Muscle of arm (tissue), 1 donor: ENCODE measurements at regions not wholly inside any gene's neighbourhood (a gene's known extent, or its start where the extent isn't known, plus 50 kb on each side); places are given as distances from the start of the nearest gene placed in this dataset.
A peak's percentile ranks its signal among the peaks of the same experiment; 100 is the strongest.
"Not testable (repeated sequence)": the region's sequence is repeated elsewhere in the genome, so short reads cannot be mapped to it uniquely, and the experiment has no call there.

ENCODE experiments used
- DNase-seq: peaks from one replicate; pipeline ENCODE4 v3.0.0-alpha.2; 2013

GRCh38 chr1:87398641-87399040, 70.0 kb downstream of the LMO4 start:
- no peak for DNase-seq

DNA sequence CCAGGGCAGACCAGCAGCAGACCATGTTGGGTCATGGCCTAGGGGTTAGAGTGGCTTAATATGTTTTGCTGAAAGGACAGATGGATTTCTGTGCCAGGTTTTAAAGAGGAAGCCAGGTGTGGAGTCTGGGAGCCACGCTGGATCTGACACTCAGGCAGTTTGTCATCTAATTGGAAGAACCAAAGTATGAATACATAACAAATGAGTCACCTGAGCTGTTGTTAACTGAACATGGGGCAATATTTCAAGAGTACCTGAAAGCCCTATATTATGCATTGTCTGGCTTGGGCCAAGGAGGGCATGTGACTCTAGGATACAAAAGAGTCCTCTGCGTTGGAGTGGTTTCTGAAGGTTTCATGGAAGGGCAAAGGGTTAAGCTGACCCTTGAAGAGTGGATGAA, 70.6 kb downstream of the LMO4 start:
- no peak for DNase-seq

DNA sequence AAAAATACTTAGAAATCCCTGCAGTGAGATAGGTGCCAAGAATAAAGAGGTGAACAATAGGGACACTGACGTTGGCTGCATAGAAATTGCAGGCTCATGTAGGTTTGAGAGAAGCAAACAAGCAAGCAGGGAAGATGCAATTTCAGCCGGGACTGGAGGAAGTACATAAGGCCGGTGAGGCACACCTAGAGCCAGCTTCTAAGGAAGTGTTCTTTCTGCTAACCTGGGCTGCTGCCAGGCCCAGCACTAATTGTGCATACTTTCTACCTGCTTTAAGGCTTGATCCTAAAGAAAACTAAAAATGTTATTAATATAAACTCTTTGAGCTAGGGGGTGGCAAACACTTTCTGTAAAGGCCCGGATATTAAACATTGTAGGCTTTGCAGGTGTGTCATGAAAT, 71.0 kb downstream of the LMO4 start:
- no peak for DNase-seq

GRCh38 chr1:87400813-87401212, 72.1 kb downstream of the LMO4 start:
- DNase-seq: no peak

DNA sequence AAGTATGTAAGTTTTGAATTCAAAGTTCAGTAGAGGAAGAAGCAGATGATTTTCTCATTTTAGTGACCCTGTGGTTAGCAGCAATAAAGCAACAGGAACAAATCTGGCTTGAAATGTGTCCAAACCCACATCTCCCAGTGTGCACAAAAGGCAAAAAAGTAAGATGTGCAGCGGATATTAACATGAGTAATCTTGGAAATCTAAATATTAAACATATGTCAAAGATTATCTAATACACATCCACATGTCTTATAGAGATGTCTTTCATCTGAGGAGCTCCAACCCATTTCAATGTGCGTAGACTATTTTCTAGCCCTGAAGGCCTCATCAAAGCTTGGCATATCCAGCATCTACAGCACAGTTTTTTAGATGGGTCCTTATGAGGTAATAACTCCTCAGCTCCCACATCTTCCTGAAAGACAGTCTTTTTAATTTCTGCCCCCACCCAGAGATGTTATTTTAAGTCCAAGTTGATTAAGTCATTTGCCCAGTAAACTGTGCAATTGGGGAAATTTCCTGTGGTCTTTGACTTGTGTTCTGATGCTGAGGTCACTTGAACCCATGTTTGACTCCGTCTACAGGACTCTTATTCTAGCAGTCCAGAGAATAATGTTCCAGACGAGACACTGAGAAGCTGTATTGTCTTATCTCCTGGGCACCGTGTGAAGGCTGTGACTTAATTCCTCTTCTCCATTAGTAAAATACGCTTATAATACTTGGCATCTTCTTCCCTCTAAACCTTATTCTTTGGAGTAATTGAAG, 73.7 kb downstream of the LMO4 start:
- peak; percentile 85 for DNase-seq

DNA sequence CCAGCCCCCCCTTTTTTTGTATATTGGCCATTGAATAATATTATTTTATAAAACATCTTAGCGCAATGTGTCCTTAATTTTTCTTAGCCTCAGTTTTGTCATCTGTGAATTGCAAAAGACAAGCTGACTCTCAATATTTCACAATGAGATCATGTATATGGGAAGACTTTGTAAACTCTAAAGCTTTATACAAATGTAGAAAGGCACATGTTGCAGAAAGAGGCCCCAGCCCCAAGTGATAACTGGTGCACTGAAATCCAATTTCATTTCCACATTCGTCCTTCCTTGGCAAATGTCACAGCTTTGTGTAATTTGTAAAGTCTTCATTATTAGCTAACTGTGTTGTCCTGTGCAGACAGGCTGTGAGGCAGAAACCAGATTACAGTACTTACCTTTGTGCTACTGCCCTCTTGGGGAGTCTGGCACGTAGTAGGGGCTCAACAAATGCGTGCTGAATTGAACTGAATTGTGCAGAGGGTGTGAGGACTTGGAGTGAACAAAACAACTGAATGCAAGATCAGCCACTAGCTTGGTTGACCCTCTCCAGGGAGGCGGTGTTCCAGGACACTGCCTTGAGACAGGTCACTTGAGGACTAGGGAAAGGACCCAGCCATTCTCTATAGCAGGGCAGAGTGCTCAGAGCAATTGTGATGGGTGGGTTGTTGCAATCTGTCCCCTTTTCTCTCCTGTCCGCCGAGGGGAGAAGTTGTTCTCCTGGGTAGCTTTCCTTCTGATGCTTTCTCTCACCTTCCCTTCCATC, 74.6 kb downstream of the LMO4 start:
- peak; percentile 28 for DNase-seq

- DNase-seq: no peak
Measured at GRCh38 chr1:87404296-87404695, 75.6 kb downstream of the LMO4 start.

GRCh38 chr1:87408665-87409248, 80.1 kb downstream of the LMO4 start:
- no peak for DNase-seq

GRCh38 chr1:87410776-87411480, 82.2 kb downstream of the LMO4 start:
- peak; percentile 25 for DNase-seq

DNA sequence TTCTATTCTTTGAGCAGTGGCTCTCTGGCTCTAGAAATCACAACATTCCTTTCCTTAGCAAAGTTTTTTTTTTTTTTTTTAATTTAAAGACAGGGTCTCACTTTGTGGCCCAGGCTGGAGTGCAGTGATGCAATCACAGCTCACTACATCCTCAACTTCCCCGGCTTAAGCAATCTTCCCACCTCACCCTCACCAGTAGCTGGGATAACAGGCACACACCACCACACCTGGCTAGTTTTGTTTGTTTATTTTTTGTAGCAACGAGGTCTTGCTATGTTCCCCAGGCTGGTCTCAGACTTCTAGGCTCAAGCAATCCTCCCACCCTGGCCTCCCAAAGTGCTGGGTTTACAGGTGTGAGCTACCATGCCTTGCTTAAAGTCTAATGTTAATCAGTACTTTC, 85.2 kb downstream of the LMO4 start:
- DNase-seq: not testable (repeated sequence)

DNA sequence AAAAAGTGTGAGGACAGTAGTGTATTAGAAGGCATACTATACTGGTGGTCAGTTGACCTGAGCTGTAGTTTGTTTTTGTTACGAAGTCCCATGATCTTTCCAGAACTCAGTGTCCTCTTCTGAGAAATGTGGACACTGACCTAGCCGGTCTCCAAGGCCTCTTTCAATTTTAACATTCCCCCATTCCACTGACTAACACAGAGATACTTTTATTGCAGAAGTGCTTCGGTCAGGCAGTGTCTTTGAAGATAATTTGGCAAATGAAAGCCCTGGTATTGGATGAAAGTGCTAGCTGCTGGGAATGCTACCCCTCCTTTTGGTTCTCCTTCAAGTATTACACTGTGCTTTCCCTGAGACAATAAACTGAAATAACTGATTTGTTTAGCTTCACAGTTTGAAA, 89.4 kb downstream of the LMO4 start:
- DNase-seq: no peak

- no peak for DNase-seq
Measured at GRCh38 chr1:87421809-87422208, 93.1 kb downstream of the LMO4 start.

DNA sequence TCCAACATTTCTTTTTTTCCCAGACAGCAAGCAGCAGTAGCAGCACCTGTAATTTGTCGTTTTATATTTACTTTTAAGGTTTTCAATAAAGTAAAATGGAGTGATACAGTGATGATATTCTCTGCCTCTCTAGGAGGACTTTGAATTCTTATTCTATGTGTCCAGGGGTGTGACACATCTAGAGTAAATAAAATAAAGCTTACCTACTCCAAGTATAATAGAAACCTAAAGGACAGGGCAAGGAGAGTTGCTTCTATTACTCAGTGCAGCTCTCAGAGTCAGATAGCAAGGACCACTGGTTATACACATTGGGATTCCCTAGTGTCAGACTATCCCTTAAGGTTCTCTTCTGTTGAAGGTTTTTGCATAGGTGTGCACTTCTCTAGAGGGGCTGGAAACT, 95.9 kb downstream of the LMO4 start:
- DNase-seq: no peak

DNA sequence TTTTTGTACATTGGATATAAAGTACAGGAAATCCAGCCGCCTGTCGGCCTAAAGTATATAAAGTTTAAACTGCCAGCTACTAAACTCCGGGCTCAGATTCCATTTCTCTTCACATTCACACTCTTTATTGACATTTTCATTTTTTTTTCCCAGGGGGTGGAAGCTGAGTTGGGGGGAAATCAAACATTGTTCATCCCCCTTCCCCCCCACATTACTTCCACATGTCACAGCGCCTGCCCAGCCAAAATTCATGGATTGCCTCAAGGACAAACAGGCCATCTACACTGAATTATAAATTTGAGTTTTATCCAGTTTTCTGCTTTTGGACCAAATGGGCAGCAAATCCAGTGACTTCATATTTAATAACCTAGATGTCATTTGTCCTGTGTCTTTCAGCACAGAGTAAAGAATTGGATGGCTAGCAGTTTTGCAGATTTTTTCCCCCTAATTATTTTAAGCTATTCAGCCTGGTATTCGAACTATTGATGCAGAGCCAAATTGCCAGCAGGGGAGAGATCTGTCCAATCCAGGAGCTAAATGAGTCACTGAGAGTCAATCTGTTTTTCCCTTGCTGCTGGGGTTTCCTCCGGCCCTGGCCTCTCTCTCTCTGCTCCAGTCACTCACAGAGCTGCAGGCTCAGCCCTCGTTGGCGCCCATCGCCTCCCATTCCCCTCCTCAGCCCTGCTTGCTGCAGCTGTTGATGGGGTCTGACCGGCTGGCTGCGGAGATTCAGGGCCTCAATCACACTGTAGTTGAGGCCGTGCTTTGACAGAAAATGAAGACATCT, 98.0 kb downstream of the LMO4 start:
- peak; percentile 51 for DNase-seq

DNA sequence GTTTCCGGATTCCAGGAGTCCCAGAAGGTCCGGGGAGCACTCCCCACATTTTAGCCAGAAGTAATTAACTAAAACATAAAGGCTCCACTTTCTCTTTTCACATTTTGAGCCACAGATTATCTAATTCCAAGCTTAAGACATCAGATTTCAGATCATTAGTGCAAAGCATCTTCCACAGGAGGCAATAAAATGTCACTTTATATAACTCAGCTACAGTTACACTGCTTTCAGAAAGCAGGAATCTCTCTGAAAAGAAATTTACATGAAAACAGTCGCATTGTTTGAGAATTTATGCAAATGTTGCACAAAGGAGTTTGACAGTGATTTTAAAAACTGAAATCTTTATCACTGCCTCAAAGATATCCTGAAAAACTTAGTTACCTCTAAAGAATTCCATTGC, 99.7 kb downstream of the LMO4 start:
- DNase-seq: no peak

- no peak for DNase-seq
Measured at GRCh38 chr1:87428883-87429282, 100.2 kb downstream of the LMO4 start.

GRCh38 chr1:87432685-87433084, 104.0 kb downstream of the LMO4 start:
- DNase-seq: no peak

- DNase-seq: not testable (repeated sequence)
Measured at GRCh38 chr1:87433101-87433500, 104.4 kb downstream of the LMO4 start.

DNA sequence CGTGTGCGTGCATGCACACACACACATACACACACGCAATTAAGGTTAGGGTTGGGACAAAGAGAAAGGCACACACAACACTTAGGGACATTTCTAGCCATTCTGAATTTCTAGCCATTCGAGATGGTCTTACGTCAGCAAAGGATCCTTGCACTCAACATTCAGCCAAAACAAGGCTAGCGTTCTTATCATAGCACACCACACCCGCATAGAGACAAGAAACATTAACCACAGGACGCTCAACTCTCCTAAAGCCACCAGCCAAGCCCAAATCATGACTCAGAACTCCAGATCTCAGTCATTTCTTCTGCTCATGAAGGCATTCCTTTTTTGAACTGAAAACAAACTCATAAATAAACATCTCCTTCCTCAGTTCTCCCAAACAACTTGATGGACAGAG, 106.8 kb downstream of the LMO4 start:
- DNase-seq: no peak

DNA sequence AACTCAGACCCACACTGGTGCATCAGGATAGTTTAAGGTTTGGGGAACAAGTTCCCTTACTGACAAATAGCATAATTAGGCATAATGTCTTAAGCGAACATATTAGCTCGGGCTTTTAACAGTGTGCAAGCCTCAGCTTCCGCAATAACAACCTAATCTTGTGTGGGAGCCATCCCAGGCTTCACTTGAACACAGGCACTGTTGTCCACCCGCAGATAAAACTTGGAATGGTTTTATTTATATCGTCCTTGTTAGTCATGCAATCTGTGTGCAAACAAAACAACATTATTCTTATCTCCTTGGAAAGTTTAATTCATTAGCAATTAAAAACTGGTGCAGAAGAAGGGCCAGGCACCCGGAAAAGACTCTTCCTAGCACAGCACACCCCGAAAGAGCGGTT, 107.4 kb downstream of the LMO4 start:
- DNase-seq: not testable (repeated sequence)

- no peak for DNase-seq
Measured at GRCh38 chr1:87436534-87436933, 107.9 kb downstream of the LMO4 start.
